ENCODE measurements at regions not wholly inside any gene's neighbourhood (a gene's known extent, or its start where the extent isn't known, plus 50 kb on each side); places are given as distances from the start of the nearest gene placed in this dataset.

GRCh38 chr12:110992909-110993308 lies 72.5 kb upstream of the MYL2 start:
- Histone ChIP-seq H3K9ac (ENCODE audit: low read length) (no peak overlapping the region), H3K9me2 (replicated peaks; ENCODE audit: insufficient read depth, low read length) (no peaks in the 10 kb centered on the region), H3K4me1 (ENCODE audit: low read length) (no peaks in the 10 kb centered on the region), H4K20me1 (ENCODE audit: insufficient read depth, low read length) (no peaks in the 10 kb centered on the region), H3F3A (ENCODE audit: insufficient read depth, low read length) (no peaks in the 10 kb centered on the region), H3K36me3 (replicated peaks; ENCODE audit: insufficient read depth, low read length) (no peaks in the 10 kb centered on the region), H3K4me3 (ENCODE audit: low read length) (no peak overlapping the region), H3K9me3 (replicated peaks; ENCODE audit: insufficient read depth, low read length) (no peaks in the 10 kb centered on the region), H3K4me2 (ENCODE audit: low read depth, low read length) (no peak overlapping the region), H3K27ac (ENCODE audit: low read length) (no peak overlapping the region), H2AFZ (ENCODE audit: low read length) (no peak overlapping the region), H3K27me3 (replicated peaks; ENCODE audit: insufficient read depth, low read length) (no peaks in the 10 kb centered on the region), H3K79me2 (ENCODE audit: low read length) (no peaks in the 10 kb centered on the region)
- DNase-seq, result no peak
- TF ChIP-seq EZH2 (optimal IDR thresholded peaks at IDR 0.05; ENCODE audit: low read depth, low read length), result no peak
- TF ChIP-seq CTCF (IDR thresholded peaks at IDR 0.05; ENCODE audit: low read length), result no peak
- no peak for TF ChIP-seq EZH2phosphoT487 (IDR thresholded peaks at IDR 0.05; ENCODE audit: low read length)

GRCh38 chr12:110983811-110984210 lies 63.4 kb upstream of the MYL2 start:
- no peak overlapping the region for H3K4me2 ChIP-seq (ENCODE audit: low read depth, low read length)
- H2AFZ ChIP-seq (ENCODE audit: low read length), result no peak overlapping the region
- no peak overlapping the region for H3K4me3 ChIP-seq (ENCODE audit: low read length)
- H3K9me3 ChIP-seq (replicated peaks; ENCODE audit: insufficient read depth, low read length), result no peaks in the 10 kb centered on the region
- no peak for DNase-seq
- H3K4me1 ChIP-seq (ENCODE audit: low read length), result no peaks in the 10 kb centered on the region
- no peaks in the 10 kb centered on the region for H3K79me2 ChIP-seq (ENCODE audit: low read length)
- no peak overlapping the region for H3K27ac ChIP-seq (ENCODE audit: low read length)
- no peaks in the 10 kb centered on the region for H3K27me3 ChIP-seq (replicated peaks; ENCODE audit: insufficient read depth, low read length)
- H4K20me1 ChIP-seq (ENCODE audit: insufficient read depth, low read length), result no peaks in the 10 kb centered on the region
- TF ChIP-seq EZH2phosphoT487 (IDR thresholded peaks at IDR 0.05; ENCODE audit: low read length), result no peak
- TF ChIP-seq EZH2 (optimal IDR thresholded peaks at IDR 0.05; ENCODE audit: low read depth, low read length), result no peak
- TF ChIP-seq CTCF (IDR thresholded peaks at IDR 0.05; ENCODE audit: low read length), result no peak
- H3K9ac ChIP-seq (ENCODE audit: low read length), result no peak overlapping the region
- no peaks in the 10 kb centered on the region for H3K9me2 ChIP-seq (replicated peaks; ENCODE audit: insufficient read depth, low read length)
- no peaks in the 10 kb centered on the region for H3K36me3 ChIP-seq (replicated peaks; ENCODE audit: insufficient read depth, low read length)
- H3F3A ChIP-seq (ENCODE audit: insufficient read depth, low read length), result no peaks in the 10 kb centered on the region

GRCh38 chr12:110972866-110973265 lies 52.5 kb upstream of the MYL2 start:
- no peaks in the 10 kb centered on the region for H3K36me3 ChIP-seq (replicated peaks; ENCODE audit: insufficient read depth, low read length)
- no peak overlapping the region for H2AFZ ChIP-seq (ENCODE audit: low read length)
- no peak overlapping the region for H3K4me3 ChIP-seq (ENCODE audit: low read length)
- H3K9me2 ChIP-seq (replicated peaks; ENCODE audit: insufficient read depth, low read length), result no peaks in the 10 kb centered on the region
- H3K79me2 ChIP-seq (ENCODE audit: low read length), result no peaks in the 10 kb centered on the region
- no peaks in the 10 kb centered on the region for H3K4me1 ChIP-seq (ENCODE audit: low read length)
- H4K20me1 ChIP-seq (ENCODE audit: insufficient read depth, low read length), result no peaks in the 10 kb centered on the region
- no peaks in the 10 kb centered on the region for H3K9me3 ChIP-seq (replicated peaks; ENCODE audit: insufficient read depth, low read length)
- DNase-seq, result no peak
- TF ChIP-seq EZH2phosphoT487 (IDR thresholded peaks at IDR 0.05; ENCODE audit: low read length) (no peak), CTCF (IDR thresholded peaks at IDR 0.05; ENCODE audit: low read length) (no peak), EZH2 (optimal IDR thresholded peaks at IDR 0.05; ENCODE audit: low read depth, low read length) (no peak)
- no peaks in the 10 kb centered on the region for H3F3A ChIP-seq (ENCODE audit: insufficient read depth, low read length)
- H3K4me2 ChIP-seq (ENCODE audit: low read depth, low read length), result no peak overlapping the region
- no peaks in the 10 kb centered on the region for H3K27me3 ChIP-seq (replicated peaks; ENCODE audit: insufficient read depth, low read length)
- no peak overlapping the region for H3K27ac ChIP-seq (ENCODE audit: low read length)
- no peak overlapping the region for H3K9ac ChIP-seq (ENCODE audit: low read length)

Data from MM.1S (cell line).